Uterus (tissue), 3 donors: ENCODE measurements at regions not wholly inside any gene's neighbourhood (a gene's known extent, or its start where the extent isn't known, plus 50 kb on each side); places are given as distances from the start of the nearest gene placed in this dataset.
A peak's percentile ranks its signal among the peaks of the same experiment; 100 is the strongest.

Source experiments
- DNase-seq, 2 donors: peaks; one replicate each; pipeline ENCODE4 v3.0.0-alpha.2; 2019 to 2020
- H3K27ac ChIP-seq, 2 donors: fragments of 200-600 bp; sonication (generic); 1 replicate in 1 of 2; 2 replicates in 1 of 2; pipeline ENCODE4 v1.5.1; 2016 to 2018
- H3K27me3 ChIP-seq, 2 donors: fragments of 200-600 bp; sonication (generic); one replicate each; pipeline ENCODE4 v1.5.1; 2018 to 2019; ENCODE audit warnings: control low read depth in 1 of 2
- H3K36me3 ChIP-seq, 2 donors: fragments of 200-600 bp; sonication (generic); one replicate each; pipeline ENCODE4 v1.5.1; 2019; ENCODE audit warnings: control low read depth in 1 of 2
- H3K4me1 ChIP-seq, 2 donors: fragments of 200-600 bp; sonication (generic); one replicate each; pipeline ENCODE4 v1.5.1; 2018 to 2019; ENCODE audit warnings: control low read depth in 1 of 2
- H3K4me3 ChIP-seq, 2 donors: fragments of 200-600 bp; sonication (generic); 1 replicate in 1 of 2; 2 replicates in 1 of 2; pipeline ENCODE4 v1.5.1; 2018 to 2019; ENCODE audit warnings: mild to moderate bottlenecking in 1 of 2
- H3K9me3 ChIP-seq, 2 donors: fragments of 200-600 bp; sonication (generic); one replicate each; pipeline ENCODE4 v1.5.1; 2019; ENCODE audit warnings: control low read depth in 1 of 2
- CTCF ChIP-seq, 4 experiments: fragments of 200-600 bp in 2 of 4; fragments of 450-650 bp in 2 of 4; sonication (generic) in 2 of 4; IDR thresholded peaks; one replicate each; pipeline ENCODE4 v1.5.1; 2016 to 2019; ENCODE audit warnings: antibody characterized with exemption in 4 of 4, mild to moderate bottlenecking in 2 of 4, moderate library complexity in 1 of 4
- POLR2A ChIP-seq, 2 donors: fragments of 450-650 bp; IDR thresholded peaks; one replicate each; pipeline ENCODE4 v1.6.1; 2016; ENCODE audit warnings: antibody characterized with exemption in 2 of 2, mild to moderate bottlenecking in 1 of 2, moderate library complexity in 1 of 2
- intact Hi-C: fragments of 100-400 bp; cut with DNase I; formaldehyde crosslinking; loops from one replicate; pipeline ENCODE4 v1.15.1; 2023; ENCODE audit warnings: low total_unique reads
- donor health status: DM: yes; HTN: yes; CAD: no.

DNA sequence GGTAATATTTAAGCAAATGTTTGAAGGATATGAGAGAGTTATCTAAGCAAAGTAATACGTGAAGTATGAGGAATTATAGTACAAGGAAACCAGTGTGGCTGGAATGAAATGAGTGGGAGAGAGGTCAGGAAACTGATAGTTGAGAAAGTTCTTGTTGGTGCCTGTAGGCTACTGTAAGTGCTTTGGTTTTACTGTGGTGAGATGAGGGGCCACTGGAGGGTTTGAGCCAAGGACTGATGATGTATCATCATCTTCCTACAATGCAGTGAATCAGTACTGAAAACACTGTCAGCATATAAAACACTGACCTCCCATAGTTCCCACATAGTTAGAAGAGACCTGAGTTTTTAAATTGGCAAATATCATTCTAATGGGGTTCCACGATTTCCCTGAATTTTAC, 367.5 kb upstream of the CTSO start:
- Histone ChIP-seq H3K27me3 (no peaks in the 10 kb centered on the region), H3K9me3 (no peaks in the 10 kb centered on the region), H3K27ac (no peak overlapping the region), H3K36me3 (no peaks in the 10 kb centered on the region), H3K4me3 (no peak overlapping the region), H3K4me1 (no peaks in the 10 kb centered on the region)
- TF ChIP-seq CTCF (IDR thresholded peaks at IDR 0.05) (no peak), POLR2A (IDR thresholded peaks at IDR 0.05) (no peak)
- DNase-seq, result no peak
- intact Hi-C loops, result no loop called here

DNA sequence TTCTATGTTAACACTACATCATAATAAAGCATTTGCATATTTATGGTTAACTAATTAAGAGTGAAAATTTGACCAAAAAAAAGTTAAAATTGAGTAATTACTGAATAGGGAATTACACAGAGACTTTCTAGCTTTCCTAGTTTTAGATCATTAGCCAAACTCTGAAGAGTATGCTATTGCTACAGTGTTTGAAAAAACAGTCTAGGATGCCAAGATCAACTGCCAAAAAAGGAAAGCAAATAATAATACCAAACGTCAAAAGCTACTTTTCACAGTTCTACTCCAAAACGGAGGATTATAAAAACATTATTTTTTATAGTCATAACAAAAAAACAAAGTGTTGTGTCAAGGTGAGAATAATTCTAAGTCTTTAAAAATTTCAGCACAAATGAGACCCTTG, 359.8 kb upstream of the CTSO start:
- no peaks in the 10 kb centered on the region for H3K27me3 ChIP-seq
- DNase-seq, result no peak
- intact Hi-C loops, result no loop called here
- no peak for TF ChIP-seq POLR2A (IDR thresholded peaks at IDR 0.05)
- TF ChIP-seq CTCF (IDR thresholded peaks at IDR 0.05), result no peak
- H3K9me3 ChIP-seq, result no peaks in the 10 kb centered on the region
- H3K4me1 ChIP-seq, result no peaks in the 10 kb centered on the region
- no peak overlapping the region for H3K4me3 ChIP-seq
- H3K27ac ChIP-seq, result no peak overlapping the region
- no peaks in the 10 kb centered on the region for H3K36me3 ChIP-seq

- Histone ChIP-seq H3K27me3 (no peaks in the 10 kb centered on the region), H3K36me3 (no peaks in the 10 kb centered on the region), H3K4me1 (no peaks in the 10 kb centered on the region), H3K4me3 (no peak overlapping the region), H3K27ac (no peak overlapping the region), H3K9me3 (no peaks in the 10 kb centered on the region)
- TF ChIP-seq CTCF (IDR thresholded peaks at IDR 0.05) (no peak), POLR2A (IDR thresholded peaks at IDR 0.05) (no peak)
- no peak for DNase-seq
- intact Hi-C loops, result no loop called here
Measured at GRCh38 chr4:156312261-156312847, 358.7 kb upstream of the CTSO start.

DNA sequence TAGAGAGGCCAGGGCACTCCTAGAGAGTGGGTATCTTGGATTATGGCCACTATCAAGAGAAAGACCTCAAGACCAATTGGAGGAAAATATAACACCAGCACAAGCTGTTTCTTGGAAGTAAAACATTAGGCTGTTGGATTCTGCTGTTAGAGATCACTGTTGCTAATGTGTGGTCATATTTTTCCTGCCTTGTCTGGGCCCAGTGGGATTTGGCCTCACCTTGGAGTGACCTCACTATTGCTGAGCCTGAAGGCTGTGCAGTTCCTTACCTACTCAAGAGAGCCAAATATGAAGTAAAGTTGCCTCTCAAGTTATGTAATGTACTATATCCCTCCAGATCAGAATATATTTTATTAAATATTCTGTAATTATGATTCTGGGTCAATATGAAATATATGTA, 355.4 kb upstream of the CTSO start:
- no peaks in the 10 kb centered on the region for H3K36me3 ChIP-seq
- DNase-seq, result no peak
- H3K27ac ChIP-seq, result no peak overlapping the region
- no peaks in the 10 kb centered on the region for H3K9me3 ChIP-seq
- H3K4me3 ChIP-seq, result no peak overlapping the region
- TF ChIP-seq POLR2A (IDR thresholded peaks at IDR 0.05), result no peak
- intact Hi-C loops, result no loop called here
- H3K4me1 ChIP-seq, result no peaks in the 10 kb centered on the region
- no peaks in the 10 kb centered on the region for H3K27me3 ChIP-seq

DNA sequence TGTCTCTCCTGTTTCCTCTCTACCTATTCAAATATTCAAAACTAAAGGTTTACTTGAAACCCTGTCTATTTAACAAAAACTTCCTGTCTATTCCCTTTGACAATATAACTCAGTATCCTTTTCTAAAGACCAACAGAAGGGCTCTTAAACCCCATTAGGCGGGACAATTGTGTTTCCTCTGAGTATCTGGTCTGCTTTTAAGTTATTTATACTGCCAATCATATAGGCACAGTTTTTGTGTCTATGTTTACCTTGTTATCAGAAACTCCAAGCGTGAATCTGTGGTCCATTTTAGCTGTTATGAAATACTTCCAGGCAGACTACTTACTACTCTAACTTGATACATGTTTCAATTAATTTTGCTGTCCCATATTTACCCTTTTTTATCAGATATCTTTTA, 350.0 kb upstream of the CTSO start:
- Histone ChIP-seq H3K27me3 (no peaks in the 10 kb centered on the region), H3K4me1 (no peaks in the 10 kb centered on the region), H3K4me3 (no peak overlapping the region), H3K9me3 (no peaks in the 10 kb centered on the region), H3K27ac (no peak overlapping the region), H3K36me3 (no peaks in the 10 kb centered on the region)
- intact Hi-C loops, result no loop called here
- TF ChIP-seq CTCF (IDR thresholded peaks at IDR 0.05) (no peak), POLR2A (IDR thresholded peaks at IDR 0.05) (no peak)
- no peak for DNase-seq

- intact Hi-C loops, result no loop called here
- H3K4me1 ChIP-seq, result no peaks in the 10 kb centered on the region
- H3K36me3 ChIP-seq, result no peaks in the 10 kb centered on the region
- no peak overlapping the region for H3K27ac ChIP-seq
- TF ChIP-seq CTCF (IDR thresholded peaks at IDR 0.05), result no peak
- no peak for TF ChIP-seq POLR2A (IDR thresholded peaks at IDR 0.05)
- no peak overlapping the region for H3K4me3 ChIP-seq
- no peaks in the 10 kb centered on the region for H3K27me3 ChIP-seq
- peak; percentile 28 to 52 for DNase-seq
- no peaks in the 10 kb centered on the region for H3K9me3 ChIP-seq
Measured at GRCh38 chr4:156298230-156298629, 344.6 kb upstream of the CTSO start.
